ENCODE measurements at regions not wholly inside any gene's neighbourhood (a gene's known extent, or its start where the extent isn't known, plus 50 kb on each side); places are given as distances from the start of the nearest gene placed in this dataset.

DNA sequence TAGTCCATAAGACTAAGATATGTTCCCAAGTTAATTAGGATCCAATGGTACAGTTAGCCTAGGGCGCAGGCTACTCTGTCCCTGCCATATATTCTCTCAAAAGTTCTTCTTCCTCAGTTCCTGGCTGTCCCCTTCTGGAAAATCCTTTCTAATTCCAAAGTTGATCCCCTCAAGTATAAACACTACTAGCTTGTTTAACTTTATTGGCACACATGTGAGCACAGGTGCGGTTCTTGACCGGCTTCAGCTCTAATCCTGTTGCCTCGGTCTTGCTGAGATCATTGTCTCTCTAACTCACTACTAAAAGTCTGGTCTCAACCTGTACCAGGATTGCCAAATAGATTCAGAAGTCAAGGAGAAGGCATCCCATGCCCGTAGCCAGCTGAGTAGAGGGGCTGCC lies 89.0 kb downstream of the SEMA4F start:
- Histone ChIP-seq H3K9me3 (ENCODE audit: low read depth, low read length, poor library complexity, severe bottlenecking) (no peaks in the 10 kb centered on the region), H3K4me3 (ENCODE audit: low read depth, low read length, poor library complexity, severe bottlenecking) (no peak overlapping the region), H3K27ac (ENCODE audit: low read depth, low read length, poor library complexity, severe bottlenecking) (no peak overlapping the region), H3K4me1 (ENCODE audit: insufficient read depth, low read length, poor library complexity, severe bottlenecking) (peaks cover 20% of the 10 kb centered on the region), H3K36me3 (ENCODE audit: insufficient read depth, low read length, poor library complexity, severe bottlenecking) (no peaks in the 10 kb centered on the region), H3K27me3 (replicated peaks; ENCODE audit: insufficient read depth, low read depth, low read length, poor library complexity) (no peaks in the 10 kb centered on the region)
- ChIA-PET POLR2A (ENCODE audit: low non-redundant PET) (no interaction called here), CTCF (interaction anchor here (0.5 kb wide), 1 partner anchor 29 kb away, joined by 3 read pairs; no protein-coding TSS in a partner anchor)
- TF ChIP-seq, protein P1, sequence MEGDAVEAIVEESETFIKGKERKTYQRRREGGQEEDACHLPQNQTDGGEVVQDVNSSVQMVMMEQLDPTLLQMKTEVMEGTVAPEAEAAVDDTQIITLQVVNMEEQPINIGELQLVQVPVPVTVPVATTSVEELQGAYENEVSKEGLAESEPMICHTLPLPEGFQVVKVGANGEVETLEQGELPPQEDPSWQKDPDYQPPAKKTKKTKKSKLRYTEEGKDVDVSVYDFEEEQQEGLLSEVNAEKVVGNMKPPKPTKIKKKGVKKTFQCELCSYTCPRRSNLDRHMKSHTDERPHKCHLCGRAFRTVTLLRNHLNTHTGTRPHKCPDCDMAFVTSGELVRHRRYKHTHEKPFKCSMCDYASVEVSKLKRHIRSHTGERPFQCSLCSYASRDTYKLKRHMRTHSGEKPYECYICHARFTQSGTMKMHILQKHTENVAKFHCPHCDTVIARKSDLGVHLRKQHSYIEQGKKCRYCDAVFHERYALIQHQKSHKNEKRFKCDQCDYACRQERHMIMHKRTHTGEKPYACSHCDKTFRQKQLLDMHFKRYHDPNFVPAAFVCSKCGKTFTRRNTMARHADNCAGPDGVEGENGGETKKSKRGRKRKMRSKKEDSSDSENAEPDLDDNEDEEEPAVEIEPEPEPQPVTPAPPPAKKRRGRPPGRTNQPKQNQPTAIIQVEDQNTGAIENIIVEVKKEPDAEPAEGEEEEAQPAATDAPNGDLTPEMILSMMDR (conservative IDR thresholded peaks at IDR 0.05; ENCODE audit: low read depth, low read length) = no peak
- no peak for TF ChIP-seq EZH2 (IDR thresholded peaks at IDR 0.05; ENCODE audit: borderline replicate concordance, low read depth, low read length, poor library complexity, severe bottlenecking)
- intact Hi-C loops (cut with micrococcal nuclease; ENCODE audit: unreplicated experiment) = no loop called here
- BruUV-seq (replicated peaks) = no TSS peak
- DNase-seq (ENCODE audit: low spot score) = no peak

DNA sequence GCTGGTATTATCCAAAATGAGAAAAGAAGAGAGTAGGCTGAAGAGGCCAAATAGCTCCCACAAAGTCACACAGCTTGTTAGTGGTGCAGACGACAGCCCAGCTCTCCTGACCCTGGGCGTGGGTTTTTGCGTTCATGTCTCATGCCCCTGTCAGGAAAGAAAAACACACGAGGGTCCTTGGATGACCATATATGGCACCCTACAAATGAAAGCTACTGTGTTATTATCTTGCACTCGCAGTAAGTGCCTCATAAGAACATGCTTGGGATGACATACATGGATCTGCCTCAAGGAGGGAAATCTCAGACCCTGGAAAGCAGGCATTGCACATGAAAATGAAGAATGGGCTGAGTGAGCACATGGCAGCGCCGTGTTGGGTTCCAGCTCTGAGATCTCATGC lies 89.7 kb downstream of the SEMA4F start:
- intact Hi-C loops (cut with micrococcal nuclease; ENCODE audit: unreplicated experiment) = no loop called here
- CTCF ChIA-PET = no interaction called here
- H3K27ac ChIP-seq (ENCODE audit: low read depth, low read length, poor library complexity, severe bottlenecking) = no peak overlapping the region
- POLR2A ChIA-PET (ENCODE audit: low non-redundant PET) = no interaction called here
- TF ChIP-seq, protein P1 (conservative IDR thresholded peaks at IDR 0.05; ENCODE audit: low read depth, low read length) = no peak
- no peak for TF ChIP-seq EZH2 (IDR thresholded peaks at IDR 0.05; ENCODE audit: borderline replicate concordance, low read depth, low read length, poor library complexity, severe bottlenecking)
- no peak for DNase-seq (ENCODE audit: low spot score)
- H3K4me3 ChIP-seq (ENCODE audit: low read depth, low read length, poor library complexity, severe bottlenecking) = no peak overlapping the region
- H3K9me3 ChIP-seq (ENCODE audit: low read depth, low read length, poor library complexity, severe bottlenecking) = no peaks in the 10 kb centered on the region
- H3K27me3 ChIP-seq (replicated peaks; ENCODE audit: insufficient read depth, low read depth, low read length, poor library complexity) = no peaks in the 10 kb centered on the region
- no peaks in the 10 kb centered on the region for H3K36me3 ChIP-seq (ENCODE audit: insufficient read depth, low read length, poor library complexity, severe bottlenecking)
- no TSS peak for BruUV-seq (replicated peaks)
- H3K4me1 ChIP-seq (ENCODE audit: insufficient read depth, low read length, poor library complexity, severe bottlenecking) = peaks cover 20% of the 10 kb centered on the region

DNA sequence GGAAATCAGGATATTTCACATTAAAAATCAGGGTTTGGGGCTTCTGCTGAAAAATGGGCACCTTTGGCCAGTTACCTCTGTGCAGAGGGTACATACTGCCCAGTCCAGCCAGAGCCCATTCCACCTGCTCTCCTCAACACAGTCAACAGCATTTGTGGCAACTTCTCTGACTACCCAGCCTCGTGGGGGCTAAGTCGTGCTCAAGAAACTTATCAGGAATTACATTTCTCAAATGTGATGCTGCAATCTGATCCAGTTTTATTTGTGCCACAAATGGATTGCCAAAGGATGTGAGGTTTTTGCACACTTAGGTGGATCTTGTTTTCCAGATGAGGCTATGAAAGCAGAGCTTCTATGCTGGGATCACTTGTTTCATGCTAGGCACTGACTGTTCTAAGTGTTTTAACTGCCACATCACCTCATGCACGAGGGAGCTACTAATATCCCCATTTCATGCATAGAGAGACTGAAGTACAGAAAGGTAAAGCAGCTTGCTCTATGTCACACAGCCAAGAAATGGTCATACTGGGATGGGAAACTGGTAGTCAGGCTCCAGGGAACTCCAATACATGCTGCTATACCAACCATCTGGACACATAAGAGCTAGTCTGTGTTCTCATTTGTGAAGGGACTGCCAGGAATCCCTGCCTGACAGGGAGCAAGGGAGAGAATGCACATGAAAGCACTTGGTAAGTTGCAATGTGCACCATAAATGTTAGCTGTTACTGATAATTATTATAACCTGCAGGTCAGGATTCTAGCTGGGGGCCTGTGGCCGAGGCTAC lies 89.0 kb upstream of the HK2 start:
- no peak for DNase-seq (ENCODE audit: low spot score)
- POLR2A ChIA-PET (ENCODE audit: low non-redundant PET) = no interaction called here
- Histone ChIP-seq H3K9me3 (ENCODE audit: low read depth, low read length, poor library complexity, severe bottlenecking) (no peaks in the 10 kb centered on the region), H3K36me3 (ENCODE audit: insufficient read depth, low read length, poor library complexity, severe bottlenecking) (no peaks in the 10 kb centered on the region), H3K4me1 (ENCODE audit: insufficient read depth, low read length, poor library complexity, severe bottlenecking) (peaks cover 20% of the 10 kb centered on the region), H3K27me3 (replicated peaks; ENCODE audit: insufficient read depth, low read depth, low read length, poor library complexity) (no peaks in the 10 kb centered on the region), H3K27ac (ENCODE audit: low read depth, low read length, poor library complexity, severe bottlenecking) (no peak overlapping the region), H3K4me3 (ENCODE audit: low read depth, low read length, poor library complexity, severe bottlenecking) (no peak overlapping the region)
- intact Hi-C loops (cut with micrococcal nuclease; ENCODE audit: unreplicated experiment) = no loop called here
- TF ChIP-seq EZH2 (IDR thresholded peaks at IDR 0.05; ENCODE audit: borderline replicate concordance, low read depth, low read length, poor library complexity, severe bottlenecking) = no peak
- TF ChIP-seq, protein P1 (conservative IDR thresholded peaks at IDR 0.05; ENCODE audit: low read depth, low read length) = no peak
- BruUV-seq (replicated peaks) = no TSS peak
- CTCF ChIA-PET = no interaction called here
